ENCODE measurements at regions not wholly inside any gene's neighbourhood (a gene's known extent, or its start where the extent isn't known, plus 50 kb on each side); places are given as distances from the start of the nearest gene placed in this dataset.
A peak's percentile ranks its signal among the peaks of the same experiment; 100 is the strongest.
"Not testable (repeated sequence)": the region's sequence is repeated elsewhere in the genome, so short reads cannot be mapped to it uniquely, and the experiment has no call there.

- H3K36me3 ChIP-seq (ENCODE audit: control insufficient read depth, insufficient read depth, low read length, severe bottlenecking): no peaks in the 10 kb centered on the region
- H3K9me3 ChIP-seq (ENCODE audit: control insufficient read depth, low read length): peaks cover 6% of the 10 kb centered on the region
- no peaks in the 10 kb centered on the region for H3K27me3 ChIP-seq (replicated peaks; ENCODE audit: control insufficient read depth, insufficient read depth, low read length)
- no peaks in the 10 kb centered on the region for H3K4me1 ChIP-seq (ENCODE audit: control insufficient read depth, insufficient read depth, low read length)
- no peak for DNase-seq (ENCODE audit: low read depth)
- no peak overlapping the region for H3K9ac ChIP-seq (ENCODE audit: low read length)
- no peak overlapping the region for H3K4me3 ChIP-seq (ENCODE audit: low read length)
Measured at GRCh38 chr13:50280441-50280937, 265.2 kb downstream of the KCNRG start.

GRCh38 chr13:50282016-50282415, 266.8 kb downstream of the KCNRG start:
- no peak overlapping the region for H3K4me3 ChIP-seq (ENCODE audit: low read length)
- H3K9me3 ChIP-seq (ENCODE audit: control insufficient read depth, low read length): peaks cover 6% of the 10 kb centered on the region
- no peak for DNase-seq (ENCODE audit: low read depth)

GRCh38 chr13:50283017-50283416, 267.8 kb downstream of the KCNRG start:
- H3K36me3 ChIP-seq (ENCODE audit: control insufficient read depth, insufficient read depth, low read length, severe bottlenecking): no peaks in the 10 kb centered on the region
- no peak for DNase-seq (ENCODE audit: low read depth)
- peaks cover 6% of the 10 kb centered on the region for H3K9me3 ChIP-seq (ENCODE audit: control insufficient read depth, low read length)
- no peaks in the 10 kb centered on the region for H3K27me3 ChIP-seq (replicated peaks; ENCODE audit: control insufficient read depth, insufficient read depth, low read length)
- no peak overlapping the region for H3K9ac ChIP-seq (ENCODE audit: low read length)
- no peak overlapping the region for H3K4me3 ChIP-seq (ENCODE audit: low read length)
- H3K4me1 ChIP-seq (ENCODE audit: control insufficient read depth, insufficient read depth, low read length): no peaks in the 10 kb centered on the region

More at GRCh38 chr13:50282016-50282415, 266.8 kb downstream of the KCNRG start:
- Histone ChIP-seq H3K36me3 (ENCODE audit: control insufficient read depth, insufficient read depth, low read length, severe bottlenecking) (no peaks in the 10 kb centered on the region), H3K9ac (ENCODE audit: low read length) (no peak overlapping the region), H3K4me1 (ENCODE audit: control insufficient read depth, insufficient read depth, low read length) (no peaks in the 10 kb centered on the region), H3K27me3 (replicated peaks; ENCODE audit: control insufficient read depth, insufficient read depth, low read length) (no peaks in the 10 kb centered on the region)

- no peaks in the 10 kb centered on the region for H3K4me1 ChIP-seq (ENCODE audit: control insufficient read depth, insufficient read depth, low read length)
- H3K9me3 ChIP-seq (ENCODE audit: control insufficient read depth, low read length): peaks cover 6% of the 10 kb centered on the region
- no peak for DNase-seq (ENCODE audit: low read depth)
- H3K4me3 ChIP-seq (ENCODE audit: low read length): no peak overlapping the region
- H3K36me3 ChIP-seq (ENCODE audit: control insufficient read depth, insufficient read depth, low read length, severe bottlenecking): no peaks in the 10 kb centered on the region
- H3K27me3 ChIP-seq (replicated peaks; ENCODE audit: control insufficient read depth, insufficient read depth, low read length): no peaks in the 10 kb centered on the region
- H3K9ac ChIP-seq (ENCODE audit: low read length): no peak overlapping the region
Measured at GRCh38 chr13:50284540-50284939, 269.3 kb downstream of the KCNRG start.

- Histone ChIP-seq H3K36me3 (ENCODE audit: control insufficient read depth, insufficient read depth, low read length, severe bottlenecking) (no peaks in the 10 kb centered on the region), H3K9ac (ENCODE audit: low read length) (no peak overlapping the region), H3K27me3 (replicated peaks; ENCODE audit: control insufficient read depth, insufficient read depth, low read length) (no peaks in the 10 kb centered on the region), H3K4me3 (ENCODE audit: low read length) (no peak overlapping the region), H3K9me3 (ENCODE audit: control insufficient read depth, low read length) (peaks cover 10% of the 10 kb centered on the region), H3K4me1 (ENCODE audit: control insufficient read depth, insufficient read depth, low read length) (no peaks in the 10 kb centered on the region)
- no peak for DNase-seq (ENCODE audit: low read depth)
Measured at GRCh38 chr13:50285283-50285682, 270.0 kb downstream of the KCNRG start.

GRCh38 chr13:50286324-50286723, 271.1 kb downstream of the KCNRG start:
- Histone ChIP-seq H3K27me3 (replicated peaks; ENCODE audit: control insufficient read depth, insufficient read depth, low read length) (no peaks in the 10 kb centered on the region), H3K9ac (ENCODE audit: low read length) (no peak overlapping the region), H3K36me3 (ENCODE audit: control insufficient read depth, insufficient read depth, low read length, severe bottlenecking) (no peaks in the 10 kb centered on the region), H3K9me3 (ENCODE audit: control insufficient read depth, low read length) (peaks cover 10% of the 10 kb centered on the region), H3K4me1 (ENCODE audit: control insufficient read depth, insufficient read depth, low read length) (no peaks in the 10 kb centered on the region), H3K4me3 (ENCODE audit: low read length) (no peak overlapping the region)
- DNase-seq (ENCODE audit: low read depth): no peak

GRCh38 chr13:50290186-50290585, 274.9 kb downstream of the KCNRG start:
- H3K9ac ChIP-seq (ENCODE audit: low read length): no peak overlapping the region
- H3K9me3 ChIP-seq (ENCODE audit: control insufficient read depth, low read length): peaks cover 4% of the 10 kb centered on the region
- no peaks in the 10 kb centered on the region for H3K36me3 ChIP-seq (ENCODE audit: control insufficient read depth, insufficient read depth, low read length, severe bottlenecking)
- H3K4me1 ChIP-seq (ENCODE audit: control insufficient read depth, insufficient read depth, low read length): no peaks in the 10 kb centered on the region
- no peak overlapping the region for H3K4me3 ChIP-seq (ENCODE audit: low read length)
- H3K27me3 ChIP-seq (replicated peaks; ENCODE audit: control insufficient read depth, insufficient read depth, low read length): no peaks in the 10 kb centered on the region
- no peak for DNase-seq (ENCODE audit: low read depth)

GRCh38 chr13:50291611-50292010, 276.4 kb downstream of the KCNRG start:
- Histone ChIP-seq H3K27me3 (replicated peaks; ENCODE audit: control insufficient read depth, insufficient read depth, low read length) (no peaks in the 10 kb centered on the region), H3K9me3 (ENCODE audit: control insufficient read depth, low read length) (peaks cover 4% of the 10 kb centered on the region), H3K4me1 (ENCODE audit: control insufficient read depth, insufficient read depth, low read length) (no peaks in the 10 kb centered on the region), H3K36me3 (ENCODE audit: control insufficient read depth, insufficient read depth, low read length, severe bottlenecking) (no peaks in the 10 kb centered on the region), H3K4me3 (ENCODE audit: low read length) (no peak overlapping the region), H3K9ac (ENCODE audit: low read length) (no peak overlapping the region)
- no peak for DNase-seq (ENCODE audit: low read depth)

GRCh38 chr13:50292081-50292480, 276.8 kb downstream of the KCNRG start:
- no peaks in the 10 kb centered on the region for H3K4me1 ChIP-seq (ENCODE audit: control insufficient read depth, insufficient read depth, low read length)
- no peak overlapping the region for H3K9ac ChIP-seq (ENCODE audit: low read length)
- peaks cover 4% of the 10 kb centered on the region for H3K9me3 ChIP-seq (ENCODE audit: control insufficient read depth, low read length)
- H3K36me3 ChIP-seq (ENCODE audit: control insufficient read depth, insufficient read depth, low read length, severe bottlenecking): no peaks in the 10 kb centered on the region
- DNase-seq (ENCODE audit: low read depth): no peak
- H3K4me3 ChIP-seq (ENCODE audit: low read length): no peak overlapping the region
- H3K27me3 ChIP-seq (replicated peaks; ENCODE audit: control insufficient read depth, insufficient read depth, low read length): no peaks in the 10 kb centered on the region

GRCh38 chr13:50294425-50294824, 279.2 kb downstream of the KCNRG start:
- H3K9ac ChIP-seq (ENCODE audit: low read length); H3K9me3 ChIP-seq (ENCODE audit: control insufficient read depth, low read length); H3K4me3 ChIP-seq (ENCODE audit: low read length); DNase-seq (ENCODE audit: low read depth); H3K4me1 ChIP-seq (ENCODE audit: control insufficient read depth, insufficient read depth, low read length); H3K36me3 ChIP-seq (ENCODE audit: control insufficient read depth, insufficient read depth, low read length, severe bottlenecking); H3K27me3 ChIP-seq (replicated peaks; ENCODE audit: control insufficient read depth, insufficient read depth, low read length): not testable (repeated sequence)

- Histone ChIP-seq H3K4me3 (ENCODE audit: low read length) (no peak overlapping the region), H3K4me1 (ENCODE audit: control insufficient read depth, insufficient read depth, low read length) (no peaks in the 10 kb centered on the region), H3K9me3 (ENCODE audit: control insufficient read depth, low read length) (no peaks in the 10 kb centered on the region), H3K36me3 (ENCODE audit: control insufficient read depth, insufficient read depth, low read length, severe bottlenecking) (no peaks in the 10 kb centered on the region), H3K9ac (ENCODE audit: low read length) (no peak overlapping the region), H3K27me3 (replicated peaks; ENCODE audit: control insufficient read depth, insufficient read depth, low read length) (no peaks in the 10 kb centered on the region)
- DNase-seq (ENCODE audit: low read depth): peak; percentile 36
Measured at GRCh38 chr13:50299546-50300249, 284.5 kb downstream of the KCNRG start.
